Endothelial cell of umbilical vein (primary cell): ENCODE measurements at regions not wholly inside any gene's neighbourhood (a gene's known extent, or its start where the extent isn't known, plus 50 kb on each side); places are given as distances from the start of the nearest gene placed in this dataset.

Experiments
- BruUV-seq: library from RNA; stranded (reverse); fragments of 400-500 nt; replicated peaks from 2 replicates; lab custom pipeline; 2021; lab: Mats Ljungman, UMichigan
- CTCF ChIA-PET: fragments of 300-600, 350-600 bp; sonication (Branson Sonifier 250); formaldehyde crosslinking; loops from one replicate; lab custom pipeline; 2021; ENCODE audit warnings: antibody characterized with exemption, inconsistent platforms; lab: Charles Lee
- POLR2A ChIA-PET: fragments of 300-600, 350-600 bp; sonication (Branson Sonifier 250); formaldehyde crosslinking; loops from one replicate; lab custom pipeline; 2021; ENCODE audit warnings: antibody characterized with exemption, inconsistent platforms; lab: Charles Lee
- DNase-seq: peaks from one replicate; pipeline ENCODE4 v3.0.0-alpha.2; 2011; ENCODE audit warnings: low read depth, low spot score
- FAIRE-seq: peaks from 2 replicates; lab custom pipeline; 2011; peaks lifted over from hg19 to GRCh38; lab: Jason Lieb, UNC
- H2AFZ ChIP-seq: 2 replicates; pipeline ENCODE4 v1.6.0; 2012; ENCODE audit warnings: low read depth, low read length, control low read depth, inconsistent platforms
- H3K27ac ChIP-seq: 2 replicates; pipeline ENCODE4 v1.5.1; 2011; ENCODE audit warnings: low read depth, mild to moderate bottlenecking, control low read depth, low read length, moderate library complexity; ENCODE audit not compliant: insufficient read depth
- H3K27me3 ChIP-seq, 2 experiments: 2 replicates each; pipeline versions ENCODE4 v1.6.0 to v1.6.1; 2011; ENCODE audit warnings: low read length in 2 of 2, mixed read lengths in 1 of 2; ENCODE audit not compliant: control insufficient read depth in 2 of 2, insufficient read depth in 2 of 2
- H3K36me3 ChIP-seq, 2 experiments: 2 replicates in 1 of 2; 3 replicates in 1 of 2; pipeline ENCODE4 v1.5.1; 2011; ENCODE audit warnings: low read length in 2 of 2, mild to moderate bottlenecking in 1 of 2, moderate library complexity in 1 of 2; ENCODE audit not compliant: control insufficient read depth in 2 of 2, insufficient read depth in 2 of 2; ENCODE audit errors: extremely low read depth in 1 of 2
- H3K4me1 ChIP-seq: 3 replicates; pipeline ENCODE4 v1.5.1; 2011; ENCODE audit warnings: mild to moderate bottlenecking, low read length; ENCODE audit not compliant: control insufficient read depth, insufficient read depth; ENCODE audit errors: extremely low read depth
- H3K4me2 ChIP-seq: 2 replicates; pipeline ENCODE4 v1.6.1; 2011; ENCODE audit warnings: low read length, control low read depth, mixed read lengths; ENCODE audit not compliant: insufficient read depth
- H3K4me3 ChIP-seq, 3 experiments: fragments of 200-600 bp in 1 of 3; sonication (generic), shearing (Covaris generic) in 1 of 3; replicated peaks in 1 of 3; 2 replicates each; pipeline ENCODE4 v1.5.1; 2011 to 2016; ENCODE audit warnings: control low read depth in 3 of 3, low read length in 3 of 3, mild to moderate bottlenecking in 2 of 3, inconsistent platforms in 1 of 3, low read depth in 1 of 3, moderate library complexity in 1 of 3; ENCODE audit not compliant: insufficient read depth in 1 of 3
- H3K79me2 ChIP-seq: 2 replicates; pipeline ENCODE4 v1.6.0; 2012; ENCODE audit warnings: low read length, inconsistent platforms; ENCODE audit not compliant: control insufficient read depth, insufficient read depth
- H3K9ac ChIP-seq: replicated peaks from 2 replicates; pipeline ENCODE3; 2011; ENCODE audit warnings: low read length, control low read depth; ENCODE audit not compliant: insufficient read depth; ENCODE audit errors: extremely low read depth
- H3K9me1 ChIP-seq: replicated peaks from 3 replicates; pipeline ENCODE4 v1.6.0; 2011; ENCODE audit warnings: mild to moderate bottlenecking, low read length; ENCODE audit not compliant: control insufficient read depth, insufficient read depth; ENCODE audit errors: extremely low read depth
- H3K9me3 ChIP-seq: replicated peaks from 2 replicates; pipeline ENCODE4 v1.5.1; 2012; ENCODE audit warnings: low read length, inconsistent platforms; ENCODE audit not compliant: control insufficient read depth, insufficient read depth
- H4K20me1 ChIP-seq: replicated peaks from 2 replicates; pipeline ENCODE3; 2011; ENCODE audit warnings: mild to moderate bottlenecking, low read length; ENCODE audit not compliant: control insufficient read depth, insufficient read depth; ENCODE audit errors: extremely low read depth
- EZH2 ChIP-seq: IDR thresholded peaks from 2 replicates; pipeline ENCODE4 v1.6.1; 2012; ENCODE audit warnings: borderline replicate concordance, low read depth, mild to moderate bottlenecking, moderate library complexity, low read length, inconsistent platforms; ENCODE audit not compliant: severe bottlenecking
- FOS ChIP-seq: IDR thresholded peaks from 2 replicates; pipeline ENCODE4 v1.6.1; 2011; ENCODE audit warnings: mild to moderate bottlenecking, low read length, moderate library complexity, borderline replicate concordance; ENCODE audit not compliant: insufficient read depth
- MYC ChIP-seq: IDR thresholded peaks from one replicate; pipeline ENCODE4 v1.6.1; 2011; ENCODE audit warnings: mild to moderate bottlenecking, low read depth, low read length
- POLR2A ChIP-seq: IDR thresholded peaks from 2 replicates; pipeline ENCODE4 v1.6.1; 2012; ENCODE audit warnings: low read depth, mild to moderate bottlenecking, control low read depth, low read length
- POLR2AphosphoS5 ChIP-seq: IDR thresholded peaks from 2 replicates; pipeline ENCODE4 v1.6.1; 2012; ENCODE audit warnings: low read depth, mild to moderate bottlenecking, control low read depth, low read length, moderate library complexity; ENCODE audit not compliant: insufficient read depth
- dilution Hi-C: fragments of 300-500 bp; cut with MboI; formaldehyde crosslinking; loops from one replicate; pipeline ENCODE4 v1.15.0; 2019; ENCODE audit warnings: low sequenced_read_pairs; ENCODE audit not compliant: extremely low pct_ligation_motif_present
- intact Hi-C: fragments of 100-400 bp; cut with micrococcal nuclease; formaldehyde crosslinking; loops from one replicate; pipeline ENCODE4 v1.10.0; 2022
- TF ChIP-seq, protein P1 (sequence below): IDR thresholded peaks from 2 replicates; pipeline ENCODE4 v1.6.1; 2011; ENCODE audit not compliant: insufficient read depth, insufficient read length

DNA sequence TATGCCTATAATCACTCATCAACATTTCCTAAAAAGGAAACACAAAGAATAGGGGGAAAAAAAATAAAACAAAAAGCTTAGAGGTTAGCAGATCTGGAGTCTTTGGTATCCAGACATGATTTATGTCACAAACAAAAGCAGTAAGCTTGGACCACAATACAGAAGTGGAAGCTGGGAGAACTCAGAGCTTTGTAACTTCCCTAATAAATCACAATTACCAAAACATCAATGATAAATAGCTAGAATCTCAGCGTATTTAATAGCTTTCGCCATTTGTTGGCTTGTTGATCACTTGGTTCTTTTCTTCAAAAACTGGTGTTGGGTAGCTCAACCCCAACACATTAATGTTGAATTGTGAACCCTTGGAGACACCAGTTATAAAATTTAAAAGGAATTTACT lies 392.5 kb downstream of the IRS1 start:
- Histone ChIP-seq H3K4me3 (no peak overlapping the region), H3K4me2 (no peak overlapping the region), H2AFZ (no peak overlapping the region), H3K9me1 (no peaks in the 10 kb centered on the region), H3K79me2 (no peaks in the 10 kb centered on the region), H3K9me3 (no peaks in the 10 kb centered on the region), H3K27me3 (no peaks in the 10 kb centered on the region), H3K36me3 (no peaks in the 10 kb centered on the region), H3K9ac (no peak overlapping the region), H3K27ac (no peak overlapping the region), H3K4me1 (no peaks in the 10 kb centered on the region), H4K20me1 (no peaks in the 10 kb centered on the region)
- DNase-seq (no peak), FAIRE-seq (no peak)
- intact Hi-C loops, result no loop called here
- dilution Hi-C loops, result no loop called here
- POLR2A ChIA-PET, result no interaction called here
- no TSS peak for BruUV-seq
- TF ChIP-seq MYC (no peak), EZH2 (no peak), FOS (no peak), POLR2A (no peak), POLR2AphosphoS5 (no peak)
- TF ChIP-seq, protein P1, sequence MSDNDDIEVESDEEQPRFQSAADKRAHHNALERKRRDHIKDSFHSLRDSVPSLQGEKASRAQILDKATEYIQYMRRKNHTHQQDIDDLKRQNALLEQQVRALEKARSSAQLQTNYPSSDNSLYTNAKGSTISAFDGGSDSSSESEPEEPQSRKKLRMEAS, result no peak
- CTCF ChIA-PET, result no interaction called here

DNA sequence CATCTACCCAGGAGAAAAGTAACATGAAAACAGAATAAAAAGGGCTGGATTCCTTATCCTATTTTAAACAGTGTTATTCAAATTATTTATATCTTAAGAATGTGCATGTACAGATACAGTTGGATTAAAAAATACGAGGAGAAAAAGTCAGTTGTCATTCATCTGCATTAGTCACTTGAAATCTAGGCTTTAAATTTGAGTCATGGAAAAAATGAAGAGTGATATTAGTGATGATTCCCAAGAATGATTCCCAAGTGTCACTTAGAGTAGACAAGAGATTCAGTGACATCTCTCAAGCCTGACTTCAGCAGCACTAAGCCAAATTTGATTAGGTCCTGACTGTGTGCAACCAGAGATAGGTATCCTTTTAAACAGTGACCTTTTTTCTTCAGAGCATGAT lies 394.2 kb downstream of the IRS1 start:
- Histone ChIP-seq H4K20me1 (no peaks in the 10 kb centered on the region), H3K4me1 (no peaks in the 10 kb centered on the region), H3K9me3 (no peaks in the 10 kb centered on the region), H3K4me3 (no peak overlapping the region), H3K27me3 (no peaks in the 10 kb centered on the region), H2AFZ (no peak overlapping the region), H3K4me2 (no peak overlapping the region), H3K9ac (no peak overlapping the region), H3K79me2 (no peaks in the 10 kb centered on the region), H3K9me1 (no peaks in the 10 kb centered on the region), H3K36me3 (no peaks in the 10 kb centered on the region), H3K27ac (no peak overlapping the region)
- DNase-seq, result no peak
- intact Hi-C loops (no loop called here), dilution Hi-C loops (no loop called here)
- ChIA-PET CTCF (no interaction called here), POLR2A (no interaction called here)
- FAIRE-seq, result no peak
- BruUV-seq, result no TSS peak
- TF ChIP-seq POLR2AphosphoS5 (no peak), MYC (no peak)
